HEK293 (cell line): ENCODE measurements at regions not wholly inside any gene's neighbourhood (a gene's known extent, or its start where the extent isn't known, plus 50 kb on each side); places are given as distances from the start of the nearest gene placed in this dataset.

ENCODE experiments used
- ZBTB21 ChIP-seq: fragments of 450-650 bp; formaldehyde crosslinking; IDR thresholded peaks from 2 replicates; pipeline ENCODE4 v1.5.1; 2017; ENCODE audit warnings: missing biosample characterization, missing genetic modification characterization
- ZNF19 ChIP-seq: fragments of 450-650 bp; formaldehyde crosslinking; IDR thresholded peaks from 2 replicates; pipeline ENCODE4; 2016; ENCODE audit warnings: missing biosample characterization, missing genetic modification characterization, low read depth
- ZNF639 ChIP-seq: fragments of 450-650 bp; formaldehyde crosslinking; IDR thresholded peaks from 2 replicates; pipeline ENCODE4 v1.5.1; 2016; ENCODE audit warnings: missing biosample characterization, missing genetic modification characterization

DNA sequence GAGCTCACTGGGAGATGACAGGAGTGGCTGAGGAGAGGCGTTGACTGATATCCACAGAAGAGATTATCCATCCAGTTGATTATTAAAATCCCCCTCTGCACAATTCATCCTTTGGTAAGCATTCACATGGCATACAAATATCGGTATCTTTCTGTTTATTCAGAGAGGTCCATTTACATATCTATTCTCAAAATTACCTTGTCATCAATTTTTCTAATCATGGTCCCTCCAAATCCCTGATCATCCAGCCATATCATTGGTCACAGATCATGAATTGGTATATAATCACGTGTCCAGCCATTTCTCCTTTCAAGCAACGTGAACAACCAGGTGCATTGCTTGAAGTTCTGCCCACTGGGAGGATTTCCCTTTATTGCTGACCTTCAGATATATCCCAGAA, 1321.0 kb downstream of the ROBO2 start:
- no peak for TF ChIP-seq ZNF19
- no peak for TF ChIP-seq ZNF639 (tag by site-specific recombination)
- TF ChIP-seq ZBTB21, result no peak
